Suprapubic skin (tissue), 4 donors: ENCODE measurements at regions not wholly inside any gene's neighbourhood (a gene's known extent, or its start where the extent isn't known, plus 50 kb on each side); places are given as distances from the start of the nearest gene placed in this dataset.
"Not testable (repeated sequence)": the region's sequence is repeated elsewhere in the genome, so short reads cannot be mapped to it uniquely, and the experiment has no call there.

Experiments used
- DNase-seq, 2 donors: peaks; one replicate each; pipeline ENCODE4 v3.0.0-alpha.2; 2019; ENCODE audit warnings: low spot score in 2 of 2
- H3K27ac ChIP-seq: fragments of 200-600 bp; sonication (generic); one replicate; pipeline ENCODE4 v1.5.1; 2019
- H3K27me3 ChIP-seq: fragments of 200-600 bp; sonication (generic); one replicate; pipeline ENCODE4 v1.5.1; 2019
- H3K36me3 ChIP-seq: fragments of 200-600 bp; sonication (generic); one replicate; pipeline ENCODE4 v1.5.1; 2019
- H3K4me1 ChIP-seq: fragments of 200-600 bp; sonication (generic); one replicate; pipeline ENCODE4 v1.5.1; 2019
- H3K4me3 ChIP-seq: fragments of 200-600 bp; sonication (generic); one replicate; pipeline ENCODE4 v1.5.1; 2019; ENCODE audit warnings: mild to moderate bottlenecking
- H3K9me3 ChIP-seq: fragments of 200-600 bp; sonication (generic); one replicate; pipeline ENCODE4 v1.5.1; 2019
- EP300 ChIP-seq: sonication (generic); formaldehyde crosslinking; IDR thresholded peaks from one replicate; pipeline ENCODE4 v1.6.1; 2017; ENCODE audit warnings: antibody characterized with exemption
- POLR2A ChIP-seq, 2 donors: fragments of 450-650 bp; IDR thresholded peaks; one replicate each; pipeline ENCODE4 v1.6.1; 2017; ENCODE audit warnings: antibody characterized with exemption in 2 of 2, mild to moderate bottlenecking in 2 of 2, moderate library complexity in 2 of 2
- POLR2AphosphoS5 ChIP-seq, 3 donors: sonication (generic); formaldehyde crosslinking; IDR thresholded peaks; one replicate each; pipeline ENCODE4 v1.6.1; 2017; ENCODE audit warnings: antibody characterized with exemption in 3 of 3
- WGBS: methylation state at CpG from one replicate; pipeline ENCODE4 v1.1.5; 2018; 5-methylcytosine and 5-hydroxymethylcytosine counted together
- TF ChIP-seq, protein P1 (sequence below), 2 donors: fragments of 200-600 bp in 1 of 2; fragments of 450-650 bp in 1 of 2; sonication (generic) in 1 of 2; IDR thresholded peaks; one replicate each; pipeline ENCODE4 v1.5.1; 2016 to 2019; ENCODE audit warnings: antibody characterized with exemption in 2 of 2, mild to moderate bottlenecking in 1 of 2, moderate library complexity in 1 of 2

DNA sequence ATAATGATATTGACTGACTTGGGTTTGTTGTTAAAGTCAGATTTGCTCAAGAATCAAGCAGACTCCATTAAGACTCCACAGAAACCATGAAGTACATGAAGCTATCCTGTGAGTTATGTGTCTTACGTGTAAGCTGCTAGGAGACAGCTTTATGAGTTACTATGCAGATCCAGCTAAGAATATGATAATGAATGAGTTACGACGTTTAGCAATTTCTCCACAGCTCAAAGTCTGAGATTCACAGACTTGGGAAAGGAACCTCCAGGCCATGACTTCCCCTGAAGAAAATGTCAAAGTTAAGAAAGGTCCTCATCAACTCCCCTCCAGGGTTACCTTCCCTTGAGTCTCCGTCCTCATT, 211.9 kb upstream of the HNRNPA3 start:
- no peak overlapping the region for H3K4me3 ChIP-seq
- H3K36me3 ChIP-seq: no peaks in the 10 kb centered on the region
- 91% methylated on average over 4 of the region's 4 CpGs for WGBS
- no peak for DNase-seq
- H3K9me3 ChIP-seq: no peaks in the 10 kb centered on the region
- TF ChIP-seq POLR2AphosphoS5 (IDR thresholded peaks at IDR 0.05) (no peak), POLR2A (IDR thresholded peaks at IDR 0.05) (no peak), EP300 (no peak)
- TF ChIP-seq, protein P1, sequence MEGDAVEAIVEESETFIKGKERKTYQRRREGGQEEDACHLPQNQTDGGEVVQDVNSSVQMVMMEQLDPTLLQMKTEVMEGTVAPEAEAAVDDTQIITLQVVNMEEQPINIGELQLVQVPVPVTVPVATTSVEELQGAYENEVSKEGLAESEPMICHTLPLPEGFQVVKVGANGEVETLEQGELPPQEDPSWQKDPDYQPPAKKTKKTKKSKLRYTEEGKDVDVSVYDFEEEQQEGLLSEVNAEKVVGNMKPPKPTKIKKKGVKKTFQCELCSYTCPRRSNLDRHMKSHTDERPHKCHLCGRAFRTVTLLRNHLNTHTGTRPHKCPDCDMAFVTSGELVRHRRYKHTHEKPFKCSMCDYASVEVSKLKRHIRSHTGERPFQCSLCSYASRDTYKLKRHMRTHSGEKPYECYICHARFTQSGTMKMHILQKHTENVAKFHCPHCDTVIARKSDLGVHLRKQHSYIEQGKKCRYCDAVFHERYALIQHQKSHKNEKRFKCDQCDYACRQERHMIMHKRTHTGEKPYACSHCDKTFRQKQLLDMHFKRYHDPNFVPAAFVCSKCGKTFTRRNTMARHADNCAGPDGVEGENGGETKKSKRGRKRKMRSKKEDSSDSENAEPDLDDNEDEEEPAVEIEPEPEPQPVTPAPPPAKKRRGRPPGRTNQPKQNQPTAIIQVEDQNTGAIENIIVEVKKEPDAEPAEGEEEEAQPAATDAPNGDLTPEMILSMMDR (IDR thresholded peaks at IDR 0.05): no peak
- H3K27me3 ChIP-seq: no peaks in the 10 kb centered on the region
- H3K27ac ChIP-seq: no peak overlapping the region
- peaks cover 6% of the 10 kb centered on the region for H3K4me1 ChIP-seq

DNA sequence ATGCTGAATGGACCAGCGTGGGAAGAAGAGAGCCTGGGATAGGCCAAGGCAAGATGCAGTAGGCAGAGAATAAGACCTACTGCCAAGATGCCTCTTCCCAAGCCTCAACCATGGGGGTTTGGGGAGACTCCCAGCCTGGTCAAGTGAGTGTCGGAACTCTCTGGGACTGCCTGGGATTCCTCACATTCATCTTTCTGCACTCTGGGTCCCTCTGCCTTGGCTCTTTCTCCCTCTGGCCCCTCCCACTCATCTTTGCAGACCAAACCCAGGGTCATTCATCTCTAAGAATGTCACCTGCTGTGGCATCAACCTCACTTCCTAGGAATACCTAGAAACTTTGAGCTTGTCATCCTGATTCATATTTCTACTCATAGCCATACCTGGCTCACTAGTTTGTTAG, 211.3 kb upstream of the HNRNPA3 start:
- no peak overlapping the region for H3K27ac ChIP-seq
- no peaks in the 10 kb centered on the region for H3K27me3 ChIP-seq
- 100% methylated on average over 2 of the region's 2 CpGs for WGBS
- no peaks in the 10 kb centered on the region for H3K9me3 ChIP-seq
- H3K36me3 ChIP-seq: no peaks in the 10 kb centered on the region
- no peak overlapping the region for H3K4me3 ChIP-seq
- H3K4me1 ChIP-seq: peaks cover 6% of the 10 kb centered on the region
- TF ChIP-seq, protein P1 (IDR thresholded peaks at IDR 0.05): no peak
- TF ChIP-seq EP300 (no peak), POLR2AphosphoS5 (IDR thresholded peaks at IDR 0.05) (no peak), POLR2A (IDR thresholded peaks at IDR 0.05) (no peak)
- DNase-seq: no peak

DNA sequence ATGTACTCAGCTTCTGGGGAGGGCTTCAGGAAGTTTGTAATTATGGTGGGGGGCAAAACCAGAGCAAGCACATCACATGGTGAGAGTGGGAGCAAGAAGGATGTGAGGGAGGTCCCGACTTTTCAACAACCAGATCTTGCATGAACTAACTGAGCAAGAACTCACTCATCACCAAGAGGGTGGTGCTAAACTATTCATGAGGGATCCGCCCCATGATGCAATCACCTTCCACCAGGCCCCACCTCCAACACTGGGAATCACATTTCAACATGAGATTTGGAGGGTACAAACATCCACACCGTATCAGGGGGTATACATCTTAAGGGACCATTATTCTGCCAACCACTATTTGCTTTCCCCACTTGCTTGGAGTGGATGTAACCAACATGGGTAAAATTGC, 209.6 kb upstream of the HNRNPA3 start:
- no peak for DNase-seq
- H3K9me3 ChIP-seq: no peaks in the 10 kb centered on the region
- no peaks in the 10 kb centered on the region for H3K36me3 ChIP-seq
- H3K27me3 ChIP-seq: no peaks in the 10 kb centered on the region
- whole genome bisulfite sequencing: 79% methylated on average over 3 of the region's 3 CpGs
- H3K4me1 ChIP-seq: peaks cover 6% of the 10 kb centered on the region
- H3K4me3 ChIP-seq: no peak overlapping the region
- H3K27ac ChIP-seq: no peak overlapping the region
- TF ChIP-seq POLR2A (IDR thresholded peaks at IDR 0.05) (no peak), EP300 (no peak), POLR2AphosphoS5 (IDR thresholded peaks at IDR 0.05) (no peak)
- TF ChIP-seq, protein P1 (IDR thresholded peaks at IDR 0.05): no peak

DNA sequence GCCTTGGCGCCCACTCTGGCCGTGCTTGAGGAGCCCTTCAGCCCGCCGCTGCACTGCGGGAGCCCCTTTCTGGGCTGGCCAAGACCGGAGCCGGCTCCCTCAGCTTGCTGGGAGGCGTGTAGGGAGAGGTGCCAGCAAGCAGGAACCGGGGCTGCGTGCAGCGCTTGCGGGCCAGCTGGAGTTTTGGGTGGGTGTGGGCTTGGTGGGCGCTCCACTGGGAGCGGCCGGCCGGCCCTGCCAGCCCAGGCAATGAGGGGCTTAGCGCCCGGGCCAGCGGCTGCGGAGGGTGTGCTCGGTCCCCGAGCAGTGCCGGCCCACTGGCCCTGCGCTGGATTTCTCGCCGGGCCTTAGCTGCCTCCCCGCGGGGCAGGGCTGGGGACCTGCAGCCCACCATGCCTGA, 204.9 kb upstream of the HNRNPA3 start:
- not testable (repeated sequence) for DNase-seq

DNA sequence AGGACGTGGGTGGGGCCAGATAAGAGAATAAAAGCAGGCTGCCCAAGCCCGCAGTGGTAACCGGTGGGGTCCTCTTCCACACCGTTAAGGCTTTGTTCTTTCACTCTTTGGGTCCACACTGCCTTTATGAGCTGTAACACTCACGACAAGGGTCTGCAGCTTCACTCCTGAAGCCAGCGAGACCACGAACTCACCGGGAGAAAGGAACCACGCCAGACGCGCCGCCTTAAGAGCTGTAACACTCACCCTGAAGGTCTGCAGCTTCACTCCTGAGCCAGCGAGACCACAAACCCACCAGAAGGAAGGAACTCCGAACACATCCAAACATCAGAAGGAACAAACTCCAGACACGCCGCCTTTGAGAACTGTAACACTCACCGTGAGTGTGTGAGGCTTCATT, 203.9 kb upstream of the HNRNPA3 start:
- H3K9me3 ChIP-seq, DNase-seq, H3K27me3 ChIP-seq, H3K27ac ChIP-seq, H3K4me1 ChIP-seq, H3K4me3 ChIP-seq, H3K36me3 ChIP-seq: not testable (repeated sequence)
- WGBS: 73% methylated on average over 13 of the region's 17 CpGs

More for the DNA sequence above, 204.9 kb upstream of the HNRNPA3 start:
- WGBS: 94% methylated on average over 12 of the region's 28 CpGs
- H3K36me3 ChIP-seq, H3K4me1 ChIP-seq, H3K9me3 ChIP-seq, H3K27ac ChIP-seq, H3K4me3 ChIP-seq, H3K27me3 ChIP-seq: not testable (repeated sequence)

DNA sequence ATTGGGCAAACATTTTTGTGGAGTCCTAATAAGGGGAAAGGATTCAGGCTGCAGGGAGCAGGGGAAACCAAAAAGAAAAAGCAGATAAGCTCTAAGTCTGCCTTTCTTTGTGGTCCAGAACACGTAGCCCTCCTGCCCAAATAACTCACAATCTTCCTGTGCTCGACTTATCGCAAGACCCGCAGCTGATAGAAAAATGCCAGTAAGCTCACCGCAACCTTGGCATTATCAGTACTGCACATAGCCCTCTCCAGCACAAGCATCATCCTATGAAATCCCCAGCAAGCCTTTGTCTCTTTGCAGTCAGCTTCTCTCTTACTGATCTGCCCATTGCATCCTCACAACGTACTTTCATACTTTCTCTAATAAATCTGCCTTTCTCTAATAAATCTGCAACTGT, 202.4 kb upstream of the HNRNPA3 start:
- H3K27ac ChIP-seq: no peak overlapping the region
- TF ChIP-seq, protein P1 (IDR thresholded peaks at IDR 0.05): no peak
- TF ChIP-seq EP300 (no peak), POLR2AphosphoS5 (IDR thresholded peaks at IDR 0.05) (no peak), POLR2A (IDR thresholded peaks at IDR 0.05) (no peak)
- DNase-seq: no peak
- WGBS: 79% methylated on average over 6 of the region's 6 CpGs
- H3K4me3 ChIP-seq: no peak overlapping the region
- no peaks in the 10 kb centered on the region for H3K27me3 ChIP-seq
- H3K9me3 ChIP-seq: no peaks in the 10 kb centered on the region
- no peaks in the 10 kb centered on the region for H3K36me3 ChIP-seq
- no peaks in the 10 kb centered on the region for H3K4me1 ChIP-seq
